Activated CD4-positive, alpha-beta memory T cell treated with anti-CD3 and anti-CD28 coated beads for 36 hours (primary cell): ENCODE measurements at regions not wholly inside any gene's neighbourhood (a gene's known extent, or its start where the extent isn't known, plus 50 kb on each side); places are given as distances from the start of the nearest gene placed in this dataset.
"Not testable (repeated sequence)": the region's sequence is repeated elsewhere in the genome, so short reads cannot be mapped to it uniquely, and the experiment has no call there.

ENCODE experiments used
- CTCF ChIA-PET: fragments of 350-600 bp; sonication (Branson Sonifier 250); formaldehyde crosslinking; loops from one replicate; lab custom pipeline; 2021; ENCODE audit warnings: antibody characterized with exemption, inconsistent platforms; lab: Charles Lee
- POLR2A ChIA-PET: fragments of 350-600 bp; sonication (Branson Sonifier 250); formaldehyde crosslinking; loops from one replicate; lab custom pipeline; 2021; ENCODE audit warnings: antibody characterized with exemption; lab: Charles Lee
- DNase-seq: peaks from one replicate; pipeline ENCODE4 v3.0.0-alpha.2; 2020
- H3K27ac Mint-ChIP-seq: one replicate; pipeline ENCODE4 v1.8.0; 2021; ENCODE audit warnings: mixed read lengths
- H3K27me3 Mint-ChIP-seq: one replicate; pipeline ENCODE4 v1.8.0; 2021; ENCODE audit warnings: mixed read lengths
- H3K36me3 Mint-ChIP-seq: one replicate; pipeline ENCODE4 v1.8.0; 2021; ENCODE audit warnings: mixed read lengths
- H3K4me1 Mint-ChIP-seq: one replicate; pipeline ENCODE4 v1.8.0; 2021; ENCODE audit warnings: low read depth, mixed read lengths
- H3K4me3 Mint-ChIP-seq: one replicate; pipeline ENCODE4 v1.8.0; 2021; ENCODE audit warnings: mild to moderate bottlenecking, mixed read lengths
- H3K9me3 Mint-ChIP-seq: one replicate; pipeline ENCODE4 v1.8.0; 2021; ENCODE audit warnings: mixed read lengths
- intact Hi-C: fragments of 100-400 bp; cut with micrococcal nuclease; formaldehyde crosslinking; loops from one replicate; pipeline ENCODE4 v1.15.1; 2023

- no peaks in the 10 kb centered on the region for H3K9me3 Mint-ChIP-seq
- no peaks in the 10 kb centered on the region for H3K27me3 Mint-ChIP-seq
- DNase-seq = no peak
- intact Hi-C loops = no loop called here
- H3K4me1 Mint-ChIP-seq = no peaks in the 10 kb centered on the region
- ChIA-PET POLR2A (no interaction called here), CTCF (no interaction called here)
- no peaks in the 10 kb centered on the region for H3K36me3 Mint-ChIP-seq
- H3K27ac Mint-ChIP-seq = no peak overlapping the region
- no peak overlapping the region for H3K4me3 Mint-ChIP-seq
Observed at GRCh38 chr13:99093997-99094396, 106.7 kb upstream of the UBAC2 start.

GRCh38 chr13:99101831-99102230 is 98.8 kb upstream of the UBAC2 start:
- H3K9me3 Mint-ChIP-seq, H3K4me3 Mint-ChIP-seq, DNase-seq, H3K4me1 Mint-ChIP-seq, H3K27ac Mint-ChIP-seq, intact Hi-C loops, H3K27me3 Mint-ChIP-seq, POLR2A ChIA-PET, CTCF ChIA-PET, H3K36me3 Mint-ChIP-seq: not testable (repeated sequence)

GRCh38 chr13:99103536-99103935 is 97.1 kb upstream of the UBAC2 start:
- Mint-ChIP-seq H3K4me3 (no peak overlapping the region), H3K27me3 (no peaks in the 10 kb centered on the region), H3K4me1 (peaks cover 8% of the 10 kb centered on the region), H3K36me3 (no peaks in the 10 kb centered on the region), H3K27ac (no peak overlapping the region), H3K9me3 (no peaks in the 10 kb centered on the region)
- DNase-seq = no peak
- ChIA-PET POLR2A (no interaction called here), CTCF (no interaction called here)
- intact Hi-C loops = no loop called here

GRCh38 chr13:99104396-99104795 is 96.3 kb upstream of the UBAC2 start:
- POLR2A ChIA-PET = no interaction called here
- H3K27ac Mint-ChIP-seq = no peak overlapping the region
- H3K27me3 Mint-ChIP-seq = peaks cover 2% of the 10 kb centered on the region
- CTCF ChIA-PET = no interaction called here
- H3K36me3 Mint-ChIP-seq = no peaks in the 10 kb centered on the region
- H3K4me1 Mint-ChIP-seq = peaks cover 8% of the 10 kb centered on the region
- peaks cover 3% of the 10 kb centered on the region for H3K9me3 Mint-ChIP-seq
- intact Hi-C loops = no loop called here
- no peak overlapping the region for H3K4me3 Mint-ChIP-seq
- DNase-seq = no peak

- no peak overlapping the region for H3K27ac Mint-ChIP-seq
- ChIA-PET CTCF (no interaction called here), POLR2A (no interaction called here)
- H3K36me3 Mint-ChIP-seq = no peaks in the 10 kb centered on the region
- H3K27me3 Mint-ChIP-seq = peaks cover 2% of the 10 kb centered on the region
- H3K9me3 Mint-ChIP-seq = peaks cover 3% of the 10 kb centered on the region
- no peak overlapping the region for H3K4me3 Mint-ChIP-seq
- DNase-seq = no peak
- H3K4me1 Mint-ChIP-seq = peaks cover 8% of the 10 kb centered on the region
- intact Hi-C loops = no loop called here
Observed at GRCh38 chr13:99105160-99105559, 95.5 kb upstream of the UBAC2 start.

GRCh38 chr13:99113351-99113750 is 87.3 kb upstream of the UBAC2 start:
- Mint-ChIP-seq H3K36me3 (no peaks in the 10 kb centered on the region), H3K27me3 (peaks cover 2% of the 10 kb centered on the region), H3K4me3 (no peak overlapping the region), H3K9me3 (peaks cover 3% of the 10 kb centered on the region), H3K4me1 (no peaks in the 10 kb centered on the region), H3K27ac (no peak overlapping the region)
- intact Hi-C loops = no loop called here
- no peak for DNase-seq
- CTCF ChIA-PET = no interaction called here
- POLR2A ChIA-PET = interaction anchor here (0.7 kb wide), 1 partner anchor 10 kb away, joined by 3 read pairs; no protein-coding TSS in a partner anchor

GRCh38 chr13:99118179-99118578 is 82.5 kb upstream of the UBAC2 start:
- no peak for DNase-seq
- Mint-ChIP-seq H3K4me1 (peaks cover 29% of the 10 kb centered on the region), H3K9me3 (peaks cover 11% of the 10 kb centered on the region), H3K27me3 (peaks cover 2% of the 10 kb centered on the region), H3K4me3 (no peak overlapping the region), H3K27ac (no peak overlapping the region), H3K36me3 (peaks cover 4% of the 10 kb centered on the region)
- intact Hi-C loops = no loop called here
- ChIA-PET CTCF (interaction anchor here (0.8 kb wide), 1 partner anchor 14 kb away, joined by 3 read pairs; no protein-coding TSS in a partner anchor), POLR2A (no interaction called here)

- intact Hi-C loops = loop anchor here (1.0 kb wide), 1 partner anchor 32 kb away; no protein-coding TSS in a partner anchor
- ChIA-PET CTCF (no interaction called here), POLR2A (interaction anchor here (0.6 to 1.3 kb wide), 3 partner anchors 31 to 99 kb away, joined by 3 to 4 read pairs (median 3); partner anchors contain the start of gene UBAC2)
- peaks cover 2% of the 10 kb centered on the region for H3K27me3 Mint-ChIP-seq
- H3K27ac Mint-ChIP-seq = peak overlapping the region; percentile 28
- peak overlapping the region; percentile 26 for H3K4me3 Mint-ChIP-seq
- DNase-seq = peak; percentile 66
- H3K36me3 Mint-ChIP-seq = peaks cover 4% of the 10 kb centered on the region
- H3K4me1 Mint-ChIP-seq = peaks cover 41% of the 10 kb centered on the region
- H3K9me3 Mint-ChIP-seq = peaks cover 11% of the 10 kb centered on the region
Observed at GRCh38 chr13:99119656-99120055, 81.0 kb upstream of the UBAC2 start.

- DNase-seq = no peak
- Mint-ChIP-seq H3K27ac (peak overlapping the region; percentile 10), H3K9me3 (peaks cover 11% of the 10 kb centered on the region), H3K36me3 (peaks cover 4% of the 10 kb centered on the region), H3K27me3 (peaks cover 2% of the 10 kb centered on the region), H3K4me1 (peaks cover 51% of the 10 kb centered on the region), H3K4me3 (peak overlapping the region; percentile 21)
- ChIA-PET POLR2A (no interaction called here), CTCF (no interaction called here)
- intact Hi-C loops = no loop called here
Observed at GRCh38 chr13:99120751-99121150, 79.9 kb upstream of the UBAC2 start.

GRCh38 chr13:99122171-99122570 is 78.5 kb upstream of the UBAC2 start:
- intact Hi-C loops = no loop called here
- Mint-ChIP-seq H3K27ac (no peak overlapping the region), H3K9me3 (peaks cover 11% of the 10 kb centered on the region), H3K4me3 (peak overlapping the region; percentile 2), H3K36me3 (peaks cover 4% of the 10 kb centered on the region), H3K4me1 (peaks cover 51% of the 10 kb centered on the region), H3K27me3 (peaks cover 2% of the 10 kb centered on the region)
- DNase-seq = no peak
- CTCF ChIA-PET = interaction anchor here (0.9 kb wide), 1 partner anchor 144 kb away, joined by 3 read pairs; no protein-coding TSS in a partner anchor
- POLR2A ChIA-PET = no interaction called here

GRCh38 chr13:99123101-99124045 is 77.3 kb upstream of the UBAC2 start:
- H3K27ac Mint-ChIP-seq = no peak overlapping the region
- CTCF ChIA-PET = no interaction called here
- no peak for DNase-seq
- peaks cover 51% of the 10 kb centered on the region for H3K4me1 Mint-ChIP-seq
- H3K36me3 Mint-ChIP-seq = peaks cover 4% of the 10 kb centered on the region
- H3K9me3 Mint-ChIP-seq = peaks cover 11% of the 10 kb centered on the region
- intact Hi-C loops = loop anchor here (2.0 kb wide), 3 partner anchors 37 to 81 kb away; no protein-coding TSS in a partner anchor
- H3K27me3 Mint-ChIP-seq = peaks cover 2% of the 10 kb centered on the region
- POLR2A ChIA-PET = interaction anchor here (0.6 kb wide), 1 partner anchor 10 kb away, joined by 3 read pairs; no protein-coding TSS in a partner anchor
- no peak overlapping the region for H3K4me3 Mint-ChIP-seq

GRCh38 chr13:99124046-99124400 is 76.6 kb upstream of the UBAC2 start:
- POLR2A ChIA-PET = no interaction called here
- no peak overlapping the region for H3K27ac Mint-ChIP-seq
- H3K27me3 Mint-ChIP-seq = peaks cover 2% of the 10 kb centered on the region
- H3K4me3 Mint-ChIP-seq = peak overlapping the region; percentile 58
- peaks cover 4% of the 10 kb centered on the region for H3K36me3 Mint-ChIP-seq
- peaks cover 11% of the 10 kb centered on the region for H3K9me3 Mint-ChIP-seq
- peaks cover 51% of the 10 kb centered on the region for H3K4me1 Mint-ChIP-seq
- CTCF ChIA-PET = interaction anchor here (1.3 kb wide), 1 partner anchor 53 kb away, joined by 3 read pairs; no protein-coding TSS in a partner anchor
- no peak for DNase-seq
- intact Hi-C loops = loop anchor here (2.0 kb wide), 3 partner anchors 37 to 81 kb away; no protein-coding TSS in a partner anchor
